SIG-M5 treated with dmso at 0.1 percent for 504 hours (cell line): ENCODE measurements at regions not wholly inside any gene's neighbourhood (a gene's known extent, or its start where the extent isn't known, plus 50 kb on each side); places are given as distances from the start of the nearest gene placed in this dataset.

Experiments used
- DNase-seq: peaks from one replicate; lab custom pipeline; 2025; ENCODE audit not compliant: unreplicated experiment; lab: John Stamatoyannopoulos, UW

DNA sequence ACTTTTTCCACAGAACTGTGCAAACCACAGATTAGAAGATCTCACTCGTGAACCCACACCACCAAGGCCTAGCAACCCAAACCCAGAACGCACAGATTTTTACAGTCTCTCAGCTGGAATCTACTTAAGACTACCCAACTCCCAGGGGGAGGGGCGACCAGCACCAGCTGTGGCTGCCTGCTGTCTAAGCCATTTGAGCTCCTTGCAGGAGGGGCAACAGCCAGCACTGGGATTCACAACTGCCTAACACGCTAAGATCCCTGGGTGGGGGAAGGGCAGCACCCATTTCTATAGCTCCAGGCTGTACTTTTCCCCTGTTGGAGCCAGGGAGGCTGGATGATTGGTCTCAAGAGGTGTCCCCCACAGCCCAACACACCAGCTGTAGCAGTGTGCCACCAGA lies 368.8 kb downstream of the SUCLA2 start:
- DNase-seq: no peak

- DNase-seq: no peak
These were observed 372.4 kb downstream of the SUCLA2 start for GRCh38 chr13:47628666-47629065.

DNA sequence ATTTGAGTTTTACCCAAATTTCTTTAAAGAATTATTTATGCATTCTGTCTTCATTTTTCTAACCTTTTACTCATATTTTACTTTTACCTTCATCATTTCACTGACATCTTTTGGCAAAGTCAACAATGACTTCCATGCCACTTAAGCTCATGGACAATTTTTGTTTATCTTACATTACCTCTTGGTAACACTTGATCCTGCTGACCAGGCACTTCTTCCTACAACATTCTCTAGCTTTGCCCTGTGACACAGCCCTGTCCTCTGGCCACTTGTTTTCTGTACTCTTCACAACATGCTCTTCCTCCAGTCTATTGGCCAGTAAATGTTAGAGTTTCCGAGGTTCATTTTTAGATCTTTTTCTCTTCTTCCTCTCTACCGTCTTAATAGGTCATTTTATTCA lies 377.2 kb downstream of the SUCLA2 start:
- DNase-seq: no peak

GRCh38 chr13:47621931-47622330 lies 379.1 kb downstream of the SUCLA2 start:
- DNase-seq: no peak

GRCh38 chr13:47611664-47612288 lies 389.3 kb downstream of the SUCLA2 start:
- no peak for DNase-seq

DNA sequence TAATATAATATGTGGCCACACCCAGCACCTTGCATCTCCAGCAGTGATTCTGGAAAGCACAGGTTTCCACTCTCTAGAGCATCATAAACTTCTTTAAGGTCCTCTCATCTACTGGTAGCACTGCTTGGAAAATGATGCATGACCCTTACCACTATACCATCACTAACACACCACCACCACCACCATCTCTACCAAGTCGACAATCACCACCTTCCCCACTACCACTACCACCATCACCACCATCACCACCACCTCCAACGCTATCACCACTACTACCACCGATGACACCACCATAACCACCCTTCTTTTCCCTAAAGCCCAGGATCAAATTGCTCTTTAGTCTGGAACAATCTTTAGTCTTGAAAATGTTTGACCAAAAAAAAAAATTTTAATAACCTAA lies 390.4 kb downstream of the SUCLA2 start:
- DNase-seq: no peak

GRCh38 chr13:47603365-47603764 lies 397.7 kb downstream of the SUCLA2 start:
- no peak for DNase-seq

DNA sequence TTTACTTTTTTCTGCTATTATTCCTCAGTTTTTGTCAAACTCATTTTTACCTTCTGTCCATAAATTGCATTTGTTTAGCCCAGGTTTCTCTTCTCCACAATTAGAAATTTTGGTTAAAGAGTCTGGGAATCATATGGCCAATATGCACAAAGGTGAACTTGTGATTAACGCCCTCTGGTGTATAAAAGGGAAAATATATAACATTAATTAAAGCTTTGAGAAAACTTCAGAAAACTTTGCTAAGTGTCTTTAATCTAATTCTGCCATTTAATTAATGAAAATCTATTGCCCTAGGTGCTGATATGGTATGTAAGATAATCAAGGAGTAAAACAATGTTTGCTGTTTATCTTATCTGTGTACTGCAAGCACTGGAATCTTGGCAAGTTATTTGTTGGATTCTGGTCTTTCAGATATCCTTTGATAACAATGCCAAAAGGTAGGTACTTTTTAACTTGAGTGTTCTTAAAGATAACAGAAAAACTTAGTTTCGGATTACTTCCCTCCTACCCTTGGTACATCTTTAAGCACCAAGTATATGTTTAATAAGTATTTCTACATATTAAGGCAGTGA lies 402.6 kb downstream of the SUCLA2 start:
- DNase-seq: peak; percentile 22

DNA sequence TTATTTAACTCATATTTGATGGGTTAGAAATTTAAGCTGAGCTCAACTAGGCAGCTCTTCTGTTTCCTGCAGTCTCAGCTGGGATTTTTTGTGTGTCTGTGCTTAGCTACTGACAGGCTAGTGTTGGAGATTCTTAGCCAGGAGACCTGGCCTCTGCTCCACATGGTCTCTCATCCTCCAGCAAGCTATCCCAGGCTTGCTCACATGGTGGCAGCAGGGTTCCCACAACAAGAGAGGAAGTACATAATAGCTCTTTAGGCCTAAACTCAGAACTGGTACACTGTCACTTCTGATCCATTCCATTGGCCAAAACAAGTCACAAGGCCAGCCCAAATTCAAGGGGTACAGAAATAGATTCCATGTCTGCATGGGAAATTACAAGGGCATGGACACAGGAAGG lies 406.2 kb downstream of the SUCLA2 start:
- DNase-seq: peak; percentile 9

DNA sequence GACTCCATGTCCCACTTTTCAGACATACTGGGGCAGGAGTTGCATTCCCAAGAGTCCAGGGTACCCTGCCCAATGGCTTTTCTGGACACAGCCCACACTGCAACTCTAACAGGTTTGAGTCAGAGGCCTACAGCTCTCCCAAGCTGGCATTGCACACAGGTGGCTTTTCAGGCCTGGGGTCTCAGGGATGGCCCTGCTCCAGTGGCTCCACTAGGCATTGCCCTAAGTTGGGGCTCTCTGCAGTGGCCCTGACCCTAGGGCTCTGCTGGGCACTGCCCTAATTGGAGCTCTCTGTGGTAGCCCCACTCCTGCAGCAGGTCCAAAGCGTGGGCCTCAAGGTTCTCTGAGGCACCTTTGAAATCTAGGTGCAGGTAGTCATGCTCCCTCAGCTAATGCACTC lies 408.8 kb downstream of the SUCLA2 start:
- DNase-seq: no peak

GRCh38 chr13:47588676-47589075 lies 412.4 kb downstream of the SUCLA2 start:
- no peak for DNase-seq

GRCh38 chr13:47572375-47572774 lies 428.7 kb downstream of the SUCLA2 start:
- no peak for DNase-seq

DNA sequence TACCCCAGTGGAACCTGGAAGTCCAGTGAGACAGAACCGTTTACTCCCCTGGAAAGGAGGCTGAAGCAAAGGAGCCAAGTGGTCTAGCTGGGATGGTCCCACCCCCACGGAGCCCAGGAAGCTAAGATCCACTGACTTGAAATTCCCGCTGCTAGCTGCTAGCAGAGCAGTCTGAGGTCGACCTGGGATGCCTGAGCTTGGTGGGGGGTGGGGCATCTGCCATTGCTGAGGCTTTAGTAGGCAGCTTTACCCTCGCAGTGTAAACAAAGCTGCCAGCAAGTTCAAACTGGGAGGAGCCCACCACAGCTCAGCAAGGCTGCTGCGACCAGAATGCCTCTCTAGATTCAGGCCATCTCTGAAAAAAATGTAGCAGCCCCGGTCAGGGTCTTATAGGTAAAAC lies 437.0 kb downstream of the SUCLA2 start:
- no peak for DNase-seq

DNA sequence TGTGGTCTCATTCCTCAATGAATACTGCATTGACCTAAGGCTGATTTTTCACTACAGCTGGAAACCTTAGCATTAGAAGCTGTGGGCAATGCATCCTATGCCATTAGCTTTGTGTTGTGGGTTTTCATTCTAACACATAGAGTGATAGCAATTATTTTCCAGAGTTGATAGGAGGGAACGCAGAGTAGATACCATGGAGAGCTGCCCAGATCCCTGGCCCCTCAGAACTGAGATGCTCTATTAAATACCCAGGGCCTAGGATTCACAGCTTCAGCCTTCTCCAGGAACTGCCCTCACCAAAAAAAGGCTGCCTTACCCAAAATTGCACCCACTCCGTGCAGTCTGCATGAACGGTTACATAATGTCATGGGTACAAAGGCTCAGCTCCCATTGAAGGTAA lies 444.4 kb downstream of the SUCLA2 start:
- no peak for DNase-seq

- DNase-seq: no peak
These were observed 445.8 kb downstream of the SUCLA2 start for GRCh38 chr13:47555235-47555634.

- DNase-seq: no peak
These were observed 447.6 kb downstream of the SUCLA2 start for GRCh38 chr13:47553329-47553977.

DNA sequence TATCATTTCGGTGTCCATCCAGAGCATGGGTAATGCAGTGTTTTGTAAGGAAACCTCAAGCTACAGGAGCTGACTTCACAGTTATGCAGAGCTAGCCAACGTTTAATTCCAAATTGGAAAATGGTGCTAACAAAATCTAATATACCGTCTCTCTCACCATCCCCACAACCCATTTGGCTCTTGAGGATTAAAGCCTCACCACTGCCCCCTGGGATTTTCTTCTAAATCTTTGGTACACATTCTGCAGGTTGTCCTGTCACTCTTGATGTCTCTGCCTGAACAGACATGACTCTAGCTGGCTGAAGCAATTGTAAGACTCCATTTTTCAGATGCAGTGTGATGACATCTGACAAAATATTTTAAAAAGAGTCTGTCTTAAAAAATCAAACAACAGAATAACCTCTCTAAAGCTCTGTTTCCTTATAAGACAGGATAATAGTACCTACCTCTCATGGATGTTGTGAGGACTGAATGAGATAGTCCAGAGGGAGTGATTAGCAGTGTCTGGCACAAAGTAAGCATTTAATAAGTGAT lies 451.8 kb downstream of the SUCLA2 start:
- no peak for DNase-seq

- no peak for DNase-seq
These were observed 452.7 kb downstream of the SUCLA2 start for GRCh38 chr13:47548294-47548840.

DNA sequence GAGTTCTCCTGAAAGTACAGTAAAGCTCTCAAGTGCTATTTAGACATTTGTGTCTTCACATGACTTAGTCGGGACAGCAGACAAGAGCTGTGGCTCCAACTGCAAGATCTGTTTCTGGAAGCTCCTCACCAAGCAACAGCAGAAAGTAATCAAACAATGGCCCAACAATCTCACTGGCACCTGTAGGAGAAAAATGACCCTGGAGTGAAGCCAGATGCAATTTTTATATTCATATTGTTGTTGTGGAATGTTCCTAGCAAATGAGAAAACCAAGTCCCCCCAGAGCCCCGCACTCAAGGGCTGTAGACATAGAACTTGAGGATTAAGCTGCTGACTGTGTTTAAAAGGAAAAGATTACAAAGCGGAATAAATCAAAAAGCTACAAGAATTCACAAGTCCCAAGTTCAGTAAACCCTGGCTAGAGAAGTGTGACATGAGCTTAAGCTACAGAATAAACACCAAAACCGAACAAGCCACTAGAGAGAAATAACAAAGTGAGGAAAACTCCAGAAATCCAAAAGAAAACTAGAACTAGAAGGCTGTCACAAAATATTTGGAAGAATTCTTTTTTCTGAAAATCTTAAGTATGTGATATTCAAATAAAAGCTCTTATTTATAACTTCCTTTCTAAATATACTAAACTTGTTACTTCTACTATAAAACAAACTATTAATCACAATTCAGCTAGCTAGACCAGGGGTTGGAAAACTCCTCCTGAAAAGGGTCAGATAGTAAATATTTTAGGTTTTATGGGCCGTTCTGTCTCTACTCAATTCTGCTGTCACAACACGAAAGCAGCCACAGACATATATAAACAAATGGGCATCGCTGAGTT lies 454.5 kb downstream of the SUCLA2 start:
- no peak for DNase-seq

- DNase-seq: no peak
These were observed 455.7 kb downstream of the SUCLA2 start for GRCh38 chr13:47545201-47546024.
